ENCODE measurements at regions not wholly inside any gene's neighbourhood (a gene's known extent, or its start where the extent isn't known, plus 50 kb on each side); places are given as distances from the start of the nearest gene placed in this dataset.

GRCh38 chr4:185885075-185885474 is 73.1 kb upstream of the SORBS2 start:
- Histone ChIP-seq H2BK5ac (ENCODE audit: low read depth, low read length) (no peak overlapping the region), H2BK12ac (ENCODE audit: low read depth, low read length) (peak overlapping the region; percentile 31; the same call in 1 of the 2 replicates), H2AK5ac (ENCODE audit: low read depth, low read length) (no peak overlapping the region), H3K27me3 (replicated peaks in 1 of 4; ENCODE audit: control insufficient read depth in 3 of 4, extremely low read depth in 1 of 4, insufficient read depth in 3 of 4, low read length in 3 of 4) (no peaks in the 10 kb centered on the region), H2BK15ac (ENCODE audit: low read length) (no peak overlapping the region), H4K91ac (replicated peaks; ENCODE audit: insufficient read length, low read length) (no peak overlapping the region), H4K5ac (ENCODE audit: insufficient read length, low read depth, low read length) (no peak overlapping the region), H3K4me2 (ENCODE audit: insufficient read depth in 1 of 2, low read depth in 2 of 2, low read length in 2 of 2) (no peak overlapping the region), H3K79me2 (ENCODE audit: control insufficient read depth in 1 of 2, insufficient read depth in 2 of 2, low read length in 2 of 2) (no peaks in the 10 kb centered on the region), H3K4me3 (ENCODE audit: extremely low read depth in 1 of 4, insufficient read depth in 2 of 4, low read depth in 3 of 4, low read length in 4 of 4) (no peak overlapping the region), H3K18ac (ENCODE audit: extremely low read depth, low read length) (no peak overlapping the region), H3K14ac (ENCODE audit: insufficient read length) (no peak overlapping the region), H3K23me2 (ENCODE audit: low read depth, low read length) (no peaks in the 10 kb centered on the region), H2BK20ac (ENCODE audit: low read length) (no peak overlapping the region), H3K56ac (replicated peaks; ENCODE audit: insufficient read length, low read depth, low read length) (no peak overlapping the region), H2BK120ac (replicated peaks; ENCODE audit: low read depth, low read length) (no peak overlapping the region), H2AFZ (ENCODE audit: low read length) (0 out of 2 replicates have a peak overlapping the region, but pooled peaks have one; percentile 45), H3K9ac (replicated peaks in 1 of 4; ENCODE audit: extremely low read depth in 1 of 4, low read depth in 3 of 4, low read length in 3 of 4) (no peak overlapping the region), H3K9me3 (ENCODE audit: insufficient read depth in 2 of 2, low read depth in 1 of 2, low read length in 1 of 2) (peaks cover 0 to 5% of the 10 kb centered on the region in 2 experiments; a peak in 2 of 4 replicates), H4K20me1 (replicated peaks in 1 of 2; ENCODE audit: control insufficient read depth in 1 of 2, insufficient read depth in 2 of 2, low read length in 2 of 2) (no peaks in the 10 kb centered on the region), H3K36me3 (ENCODE audit: control insufficient read depth in 2 of 4, insufficient read depth in 4 of 4, low read length in 3 of 4) (no peaks in the 10 kb centered on the region), H3K27ac (ENCODE audit: low read depth, low read length) (no peak overlapping the region), H4K8ac (ENCODE audit: extremely low read depth, insufficient read depth, low read length) (no peak overlapping the region), H3K4ac (replicated peaks; ENCODE audit: insufficient read length, low read depth, low read length) (no peak overlapping the region), H3K79me1 (ENCODE audit: low read depth, low read length) (no peaks in the 10 kb centered on the region), H3K23ac (ENCODE audit: insufficient read length) (no peak overlapping the region), H3K4me1 (replicated peaks in 1 of 4; ENCODE audit: control insufficient read depth in 3 of 4, insufficient read depth in 4 of 4, low read length in 3 of 4) (peaks cover 0 to 4% (median 2%) of the 10 kb centered on the region in 4 experiments; a peak in 2 of 7 replicates)
- DNase-seq (ENCODE audit: low read depth in 1 of 2, low spot score in 2 of 2) (no peak), FAIRE-seq (no peak)
- ChIA-PET CTCF (ENCODE audit: partially characterized antibody) (interaction anchor here (1.2 kb wide), 1 partner anchor 244 kb away, joined by 3 read pairs; no protein-coding TSS in a partner anchor), POLR2A (ENCODE audit: partially characterized antibody) (no interaction called here)
- WGBS, 2 experiments (ENCODE audit: extremely low coverage in 1 of 2, insufficient coverage in 1 of 2, insufficient read length in 1 of 2, insufficient replicate concordance in 2 of 2, low coverage in 1 of 2, low lambda C conversion rate in 2 of 2, missing lambda C conversion rate in 1 of 2), result 77% methylated on average over 6 of the region's 6 CpGs; no CpG with 5 or more reads in 1 of the 2 experiments
- TF ChIP-seq MAX (IDR thresholded peaks at IDR 0.05) (no peak), POLR2AphosphoS5 (IDR thresholded peaks at IDR 0.05; ENCODE audit: low read depth, low read length) (no peak)

Data from H1 (cell line).